ENCODE measurements at regions not wholly inside any gene's neighbourhood (a gene's known extent, or its start where the extent isn't known, plus 50 kb on each side); places are given as distances from the start of the nearest gene placed in this dataset.
"Not testable (repeated sequence)": the region's sequence is repeated elsewhere in the genome, so short reads cannot be mapped to it uniquely, and the experiment has no call there.

GRCh38 chr1:222470252-222470805, 77.6 kb downstream of the HHIPL2 start:
- not testable (repeated sequence) for DNase-seq (ENCODE audit: low read depth)

DNA sequence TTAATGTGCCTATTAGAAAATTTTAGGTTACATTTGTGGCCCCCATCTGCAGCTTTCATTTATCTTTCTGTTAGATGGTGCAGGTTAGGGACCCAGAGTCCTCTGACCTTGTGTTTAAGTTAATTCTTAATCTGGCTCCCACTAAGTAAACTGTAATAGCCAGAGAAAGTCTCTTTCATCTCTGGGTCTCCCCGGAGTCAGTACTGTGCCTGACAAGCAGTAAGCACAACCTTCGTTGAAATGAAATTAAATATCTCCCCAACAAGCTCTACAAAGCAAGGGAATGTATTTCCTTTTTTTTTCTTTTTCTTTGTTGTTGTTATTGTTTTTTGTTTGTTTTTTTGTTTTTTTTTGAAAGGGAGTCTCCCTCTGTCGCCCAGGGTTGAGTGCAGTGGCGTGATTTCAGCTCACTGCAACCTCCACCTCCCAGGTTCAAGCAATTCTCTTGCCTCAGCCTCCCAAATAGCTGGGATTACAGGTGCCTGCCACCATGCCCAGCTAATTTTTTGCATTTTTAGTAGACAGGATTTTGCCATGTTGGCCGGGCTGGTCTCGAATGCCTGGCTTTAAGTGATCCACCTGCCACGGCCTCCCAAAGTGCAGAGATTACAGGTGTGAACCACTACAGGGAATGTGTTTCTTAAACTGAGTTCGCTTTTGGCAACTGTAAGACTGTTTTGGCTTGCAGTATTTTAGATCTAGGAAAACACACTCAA, 81.6 kb downstream of the HHIPL2 start:
- no peak for DNase-seq (ENCODE audit: low read depth)

DNA sequence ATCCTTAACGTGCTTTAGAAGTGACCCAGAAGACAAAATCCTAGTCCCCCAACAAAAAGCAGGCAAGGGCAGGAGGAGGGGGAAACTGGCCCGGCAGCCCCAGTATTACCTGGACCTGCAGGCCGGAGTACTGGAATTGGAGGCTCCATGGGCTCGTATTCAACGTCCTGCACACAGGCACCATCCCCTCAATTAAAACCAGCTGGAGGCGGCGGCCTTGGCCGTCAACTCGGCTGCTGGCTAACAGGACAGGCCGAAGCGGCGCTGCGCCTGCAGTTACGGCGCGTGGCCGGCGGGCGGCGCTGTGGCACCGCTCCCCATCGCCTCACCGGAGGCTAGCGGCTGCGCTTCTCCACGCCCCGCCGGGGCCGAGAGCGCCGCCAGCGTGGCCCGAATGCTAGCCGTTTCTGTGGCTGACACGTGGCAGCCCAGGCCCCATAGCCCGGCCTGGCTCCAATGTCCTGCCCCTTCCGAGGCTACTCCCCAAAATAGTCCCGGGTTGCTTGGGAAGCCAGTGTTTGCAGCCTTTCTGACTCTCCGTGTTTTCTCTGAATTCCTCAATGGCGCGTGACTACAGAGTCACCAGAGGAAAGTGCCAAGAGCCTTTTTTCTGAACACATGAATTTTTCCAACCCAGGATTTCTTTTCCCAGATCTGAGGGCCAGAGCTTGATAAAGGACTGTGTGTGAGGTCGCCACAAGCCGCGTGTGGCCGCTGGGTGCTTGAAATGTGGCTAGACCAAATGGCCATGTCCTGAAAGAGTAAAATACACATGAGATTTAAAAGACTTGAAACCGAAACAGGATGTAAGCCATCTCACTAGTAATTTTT, 82.5 kb downstream of the HHIPL2 start:
- peak; percentile 87 for DNase-seq (ENCODE audit: low read depth)

DNA sequence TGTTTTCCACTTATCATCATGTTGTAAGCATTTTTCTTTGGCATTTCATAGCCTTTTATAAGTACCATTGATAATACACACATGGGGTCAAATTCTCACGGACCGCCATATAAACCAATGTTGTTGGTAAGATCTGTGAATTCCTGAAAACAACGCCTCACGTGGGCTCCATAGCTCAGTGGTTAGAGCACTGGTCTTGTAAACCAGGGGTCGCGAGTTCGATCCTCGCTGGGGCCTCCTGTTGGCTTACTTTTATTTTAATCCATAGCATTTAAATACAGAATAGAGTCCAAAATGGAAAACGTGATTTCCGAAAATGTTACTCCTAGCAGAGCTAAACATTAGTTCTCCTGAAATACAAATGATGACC, 83.1 kb downstream of the HHIPL2 start:
- peak; percentile 72 for DNase-seq (ENCODE audit: low read depth)

DNA sequence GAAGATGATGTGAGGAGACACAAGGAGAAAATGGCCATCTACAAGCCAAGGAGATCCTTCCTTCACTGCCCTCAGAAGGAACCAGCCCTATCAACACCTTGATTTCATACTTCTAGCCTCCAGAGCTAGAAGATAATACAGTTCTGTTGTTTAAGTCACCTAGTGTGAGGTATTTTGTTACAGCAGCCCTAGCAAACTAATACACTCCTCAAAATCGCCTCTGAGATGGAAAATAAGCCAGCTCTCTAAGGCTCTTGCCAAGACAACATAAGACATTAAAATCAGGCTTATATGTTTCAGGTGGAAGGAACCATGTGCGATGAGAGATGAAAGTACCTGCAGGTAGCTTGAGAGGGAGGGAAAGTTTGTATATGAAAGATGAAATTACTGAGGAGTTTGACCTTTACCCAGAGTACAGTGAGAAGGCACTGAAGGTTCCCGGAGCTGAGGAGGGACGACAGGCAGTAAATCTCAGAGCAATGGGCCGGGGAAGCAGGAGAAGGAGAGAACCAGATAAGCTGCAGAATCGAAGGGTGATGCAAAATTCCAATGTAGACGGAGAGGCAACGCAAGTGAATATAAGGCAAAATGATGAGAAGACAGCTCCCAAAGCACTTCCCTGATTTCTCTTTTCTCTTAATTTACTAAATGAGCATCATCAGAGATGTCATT, 84.7 kb downstream of the HHIPL2 start:
- DNase-seq (ENCODE audit: low read depth), result no peak

- DNase-seq (ENCODE audit: low read depth), result no peak
Measured at GRCh38 chr1:222462601-222463000, 85.3 kb downstream of the HHIPL2 start.

- DNase-seq (ENCODE audit: low read depth), result no peak
Measured at GRCh38 chr1:222461941-222462340, 86.0 kb downstream of the HHIPL2 start.

DNA sequence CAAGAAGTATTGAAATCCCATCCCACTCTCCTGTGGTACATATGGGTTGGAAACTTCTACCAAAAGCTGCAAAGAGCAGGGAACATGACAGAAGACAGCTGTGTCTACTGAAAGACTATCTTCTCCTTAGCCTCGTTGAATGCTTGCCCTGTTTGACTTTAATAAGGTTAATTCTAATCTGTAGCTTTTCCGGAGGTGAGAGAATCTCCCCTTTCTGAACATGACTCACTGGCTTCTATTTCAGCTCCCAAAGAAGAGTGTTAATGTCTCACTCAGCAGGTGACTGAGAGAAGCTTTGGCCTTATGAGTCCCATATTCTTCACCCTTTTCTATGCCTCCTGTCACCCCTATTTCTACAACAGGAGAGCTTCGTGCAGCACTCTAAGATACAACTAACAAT, 88.3 kb downstream of the HHIPL2 start:
- DNase-seq (ENCODE audit: low read depth), result no peak

GRCh38 chr1:222457513-222457912, 90.4 kb downstream of the HHIPL2 start:
- no peak for DNase-seq (ENCODE audit: low read depth)

- no peak for DNase-seq (ENCODE audit: low read depth)
Measured at GRCh38 chr1:222457084-222457483, 90.8 kb downstream of the HHIPL2 start.

DNA sequence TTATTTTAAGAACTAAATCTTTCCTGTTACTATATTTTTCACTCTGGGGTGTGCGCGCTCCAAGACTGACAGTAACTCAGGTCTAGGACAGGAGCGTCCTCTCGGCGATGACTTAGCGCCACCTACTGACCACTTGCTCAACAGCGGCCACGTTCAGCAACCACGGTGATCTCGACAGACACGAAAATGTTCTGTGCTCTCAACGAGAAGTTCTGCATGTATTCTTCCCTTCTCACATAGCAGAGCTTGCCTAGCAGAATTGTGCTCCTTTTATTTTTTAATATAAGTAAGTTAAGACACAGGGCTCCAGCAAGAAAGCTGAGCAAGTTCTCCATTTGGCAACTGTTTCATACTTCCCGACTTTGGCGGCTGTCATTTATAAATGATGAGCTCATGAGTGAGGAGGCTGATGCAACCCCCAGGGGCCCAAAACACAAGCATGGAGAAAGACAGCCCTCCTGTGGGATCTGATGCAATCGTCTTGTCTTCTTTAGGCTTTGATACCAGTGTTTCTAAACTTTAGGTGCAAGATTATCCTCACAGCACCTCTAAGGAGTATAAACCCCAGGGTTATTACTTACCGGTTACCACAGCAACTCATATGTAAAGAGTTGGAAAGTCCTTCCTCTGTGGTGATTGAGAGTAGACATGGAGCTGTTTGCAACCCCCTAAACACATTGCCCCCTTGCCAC, 92.6 kb downstream of the HHIPL2 start:
- DNase-seq (ENCODE audit: low read depth), result peak; percentile 83

- DNase-seq (ENCODE audit: low read depth), result no peak
Measured at GRCh38 chr1:222454782-222455181, 93.1 kb downstream of the HHIPL2 start.

GRCh38 chr1:222454186-222454585, 93.7 kb downstream of the HHIPL2 start:
- no peak for DNase-seq (ENCODE audit: low read depth)

DNA sequence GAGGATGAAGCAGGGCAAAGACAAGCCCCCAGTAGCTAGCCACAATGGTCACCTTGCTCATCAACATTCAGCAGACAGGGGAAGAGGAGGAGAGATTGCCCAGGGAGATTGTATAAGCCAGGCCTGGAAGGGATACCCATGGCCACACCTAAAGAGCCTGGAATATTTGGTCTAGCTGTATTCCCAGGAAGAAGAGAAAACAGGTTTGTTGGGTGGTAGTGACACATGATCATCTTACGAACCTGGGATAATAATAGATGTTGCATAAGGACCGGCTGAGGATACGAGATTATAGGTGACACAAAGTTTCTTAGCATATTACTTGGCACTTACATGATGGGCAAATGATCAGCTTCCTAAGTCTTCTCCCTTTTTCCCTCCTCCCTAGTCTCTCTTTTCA, 95.9 kb downstream of the HHIPL2 start:
- DNase-seq (ENCODE audit: low read depth), result no peak

DNA sequence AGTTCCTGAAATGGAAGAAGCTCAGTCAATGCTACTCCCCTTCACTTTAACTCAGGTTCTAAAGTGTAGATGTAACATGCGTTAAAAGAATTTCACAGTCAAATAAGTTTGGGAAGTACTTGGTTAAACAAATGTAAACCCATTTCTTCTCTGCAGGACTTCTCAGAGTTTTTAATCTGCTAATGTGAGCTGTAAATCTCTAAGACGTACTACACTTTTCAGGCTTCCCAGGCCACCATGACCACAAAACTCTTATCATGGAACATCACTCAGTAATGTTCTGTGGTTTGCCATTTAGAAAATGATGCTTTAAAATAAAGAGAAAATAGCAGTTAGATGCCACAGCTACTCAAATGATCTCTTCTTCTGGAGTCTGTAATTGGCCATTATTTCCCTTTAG, 104.3 kb downstream of the HHIPL2 start:
- no peak for DNase-seq (ENCODE audit: low read depth)

- no peak for DNase-seq (ENCODE audit: low read depth)
Measured at GRCh38 chr1:222441066-222441465, 106.8 kb downstream of the HHIPL2 start.

- no peak for DNase-seq (ENCODE audit: low read depth)
Measured at GRCh38 chr1:222424826-222425225, 123.1 kb downstream of the HHIPL2 start.

DNA sequence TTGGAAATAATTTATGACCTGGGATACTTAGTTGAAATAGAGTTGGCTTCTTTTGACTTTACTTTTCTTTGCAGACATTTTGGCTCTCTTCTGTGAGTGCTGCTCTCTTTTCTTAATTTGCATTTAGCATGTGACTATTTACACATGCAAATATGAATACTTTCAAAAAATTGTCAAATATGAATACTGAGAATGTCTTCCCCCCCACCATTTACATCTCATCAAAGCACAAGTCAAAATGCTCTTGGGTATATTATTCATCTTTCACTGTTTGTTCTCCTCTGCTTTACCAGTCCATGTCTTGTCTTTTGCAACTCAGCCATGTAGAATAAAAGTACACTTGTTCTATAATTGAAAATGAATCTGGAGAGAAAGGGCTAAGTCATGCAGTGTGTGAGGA, 126.5 kb downstream of the HHIPL2 start:
- DNase-seq (ENCODE audit: low read depth), result no peak

GRCh38 chr1:222420633-222421032, 127.3 kb downstream of the HHIPL2 start:
- DNase-seq (ENCODE audit: low read depth), result no peak

GRCh38 chr1:222418654-222419053, 129.2 kb downstream of the HHIPL2 start:
- no peak for DNase-seq (ENCODE audit: low read depth)

DNA sequence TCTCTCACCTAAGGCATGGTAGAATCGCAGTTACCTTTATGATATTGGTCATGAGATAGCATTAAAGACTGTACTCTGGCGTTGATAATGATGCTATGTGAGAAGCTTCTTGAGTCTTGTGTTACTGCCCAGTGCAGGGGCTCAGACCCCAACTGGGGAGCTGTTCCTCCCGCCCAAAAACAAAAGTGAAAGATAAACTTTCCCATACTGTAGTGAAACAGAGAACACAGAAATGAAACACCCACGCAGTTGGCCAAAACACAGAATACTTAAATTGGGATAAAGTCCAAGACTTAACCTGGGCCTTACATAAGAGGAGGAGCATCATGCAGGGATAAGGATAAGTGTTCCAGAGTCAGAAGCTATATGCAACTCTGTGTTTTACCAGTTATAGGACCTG, 130.6 kb downstream of the HHIPL2 start:
- DNase-seq (ENCODE audit: low read depth), result no peak

Measured in HS-27A (cell line).